Neural progenitor cell (in vitro differentiated cells): ENCODE measurements at regions not wholly inside any gene's neighbourhood (a gene's known extent, or its start where the extent isn't known, plus 50 kb on each side); places are given as distances from the start of the nearest gene placed in this dataset.

Source experiments
- EZH2 ChIP-seq: fragments of 200-600 bp; sonication (generic); IDR thresholded peaks from 2 replicates; pipeline ENCODE4 v1.6.1; 2017; ENCODE audit warnings: antibody characterized with exemption, mild to moderate bottlenecking, moderate library complexity
- EZH2phosphoT487 ChIP-seq: fragments of 200-600 bp; sonication (generic); IDR thresholded peaks from 2 replicates; pipeline ENCODE4 v1.6.1; 2017; ENCODE audit warnings: antibody characterized with exemption
- TF ChIP-seq, protein P1 (sequence below): fragments of 200-600 bp; sonication (generic); IDR thresholded peaks from 2 replicates; pipeline ENCODE4 v1.5.1; 2017; ENCODE audit warnings: antibody characterized with exemption, mild to moderate bottlenecking

DNA sequence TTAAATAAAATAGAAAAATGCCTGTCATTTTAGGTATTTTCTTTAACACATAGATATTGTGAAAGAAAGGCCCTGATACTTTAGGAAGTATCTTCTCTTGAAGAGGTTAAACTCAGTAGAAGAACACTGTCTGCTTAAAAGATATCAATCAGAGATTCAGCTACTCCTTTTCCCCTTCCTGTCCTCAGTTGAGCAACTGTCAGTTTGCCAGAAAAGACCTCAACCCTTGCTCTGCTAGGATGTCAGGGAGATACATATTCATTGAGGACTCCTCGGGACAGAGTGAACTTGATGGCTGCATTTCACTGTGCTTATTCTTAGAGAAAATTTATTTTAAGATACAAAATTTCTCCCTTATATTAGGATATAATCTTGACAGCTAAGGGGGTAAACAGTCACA, 173.6 kb upstream of the CACNA2D1 start:
- TF ChIP-seq, protein P1, sequence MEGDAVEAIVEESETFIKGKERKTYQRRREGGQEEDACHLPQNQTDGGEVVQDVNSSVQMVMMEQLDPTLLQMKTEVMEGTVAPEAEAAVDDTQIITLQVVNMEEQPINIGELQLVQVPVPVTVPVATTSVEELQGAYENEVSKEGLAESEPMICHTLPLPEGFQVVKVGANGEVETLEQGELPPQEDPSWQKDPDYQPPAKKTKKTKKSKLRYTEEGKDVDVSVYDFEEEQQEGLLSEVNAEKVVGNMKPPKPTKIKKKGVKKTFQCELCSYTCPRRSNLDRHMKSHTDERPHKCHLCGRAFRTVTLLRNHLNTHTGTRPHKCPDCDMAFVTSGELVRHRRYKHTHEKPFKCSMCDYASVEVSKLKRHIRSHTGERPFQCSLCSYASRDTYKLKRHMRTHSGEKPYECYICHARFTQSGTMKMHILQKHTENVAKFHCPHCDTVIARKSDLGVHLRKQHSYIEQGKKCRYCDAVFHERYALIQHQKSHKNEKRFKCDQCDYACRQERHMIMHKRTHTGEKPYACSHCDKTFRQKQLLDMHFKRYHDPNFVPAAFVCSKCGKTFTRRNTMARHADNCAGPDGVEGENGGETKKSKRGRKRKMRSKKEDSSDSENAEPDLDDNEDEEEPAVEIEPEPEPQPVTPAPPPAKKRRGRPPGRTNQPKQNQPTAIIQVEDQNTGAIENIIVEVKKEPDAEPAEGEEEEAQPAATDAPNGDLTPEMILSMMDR, result no peak
- TF ChIP-seq EZH2 (no peak), EZH2phosphoT487 (no peak)
